Uterus (tissue), 3 donors: ENCODE measurements at regions not wholly inside any gene's neighbourhood (a gene's known extent, or its start where the extent isn't known, plus 50 kb on each side); places are given as distances from the start of the nearest gene placed in this dataset.

Experiments used
- DNase-seq, 2 donors: peaks; one replicate each; pipeline ENCODE4 v3.0.0-alpha.2; 2019 to 2020
- H3K27ac ChIP-seq, 2 donors: fragments of 200-600 bp; sonication (generic); 1 replicate in 1 of 2; 2 replicates in 1 of 2; pipeline ENCODE4 v1.5.1; 2016 to 2018
- H3K27me3 ChIP-seq, 2 donors: fragments of 200-600 bp; sonication (generic); one replicate each; pipeline ENCODE4 v1.5.1; 2018 to 2019; ENCODE audit warnings: control low read depth in 1 of 2
- H3K36me3 ChIP-seq, 2 donors: fragments of 200-600 bp; sonication (generic); one replicate each; pipeline ENCODE4 v1.5.1; 2019; ENCODE audit warnings: control low read depth in 1 of 2
- H3K4me1 ChIP-seq, 2 donors: fragments of 200-600 bp; sonication (generic); one replicate each; pipeline ENCODE4 v1.5.1; 2018 to 2019; ENCODE audit warnings: control low read depth in 1 of 2
- H3K4me3 ChIP-seq, 2 donors: fragments of 200-600 bp; sonication (generic); 1 replicate in 1 of 2; 2 replicates in 1 of 2; pipeline ENCODE4 v1.5.1; 2018 to 2019; ENCODE audit warnings: mild to moderate bottlenecking in 1 of 2
- H3K9me3 ChIP-seq, 2 donors: fragments of 200-600 bp; sonication (generic); one replicate each; pipeline ENCODE4 v1.5.1; 2019; ENCODE audit warnings: control low read depth in 1 of 2
- CTCF ChIP-seq, 4 experiments: fragments of 200-600 bp in 2 of 4; fragments of 450-650 bp in 2 of 4; sonication (generic) in 2 of 4; IDR thresholded peaks; one replicate each; pipeline ENCODE4 v1.5.1; 2016 to 2019; ENCODE audit warnings: antibody characterized with exemption in 4 of 4, mild to moderate bottlenecking in 2 of 4, moderate library complexity in 1 of 4
- POLR2A ChIP-seq, 2 donors: fragments of 450-650 bp; IDR thresholded peaks; one replicate each; pipeline ENCODE4 v1.6.1; 2016; ENCODE audit warnings: antibody characterized with exemption in 2 of 2, mild to moderate bottlenecking in 1 of 2, moderate library complexity in 1 of 2
- intact Hi-C: fragments of 100-400 bp; cut with DNase I; formaldehyde crosslinking; loops from one replicate; pipeline ENCODE4 v1.15.1; 2023; ENCODE audit warnings: low total_unique reads
- donor health status: DM: yes; HTN: yes; CAD: no.

GRCh38 chr13:62035981-62036380 is 620.3 kb upstream of the PCDH20 start:
- TF ChIP-seq POLR2A (IDR thresholded peaks at IDR 0.05) (no peak), CTCF (IDR thresholded peaks at IDR 0.05) (no peak)
- H3K27me3 ChIP-seq, result no peaks in the 10 kb centered on the region
- intact Hi-C loops, result no loop called here
- H3K27ac ChIP-seq, result no peak overlapping the region
- DNase-seq, result no peak
- no peak overlapping the region for H3K4me3 ChIP-seq
- H3K4me1 ChIP-seq, result no peaks in the 10 kb centered on the region
- H3K9me3 ChIP-seq, result no peaks in the 10 kb centered on the region
- H3K36me3 ChIP-seq, result no peaks in the 10 kb centered on the region

GRCh38 chr13:62033934-62034333 is 618.3 kb upstream of the PCDH20 start:
- TF ChIP-seq POLR2A (IDR thresholded peaks at IDR 0.05) (no peak), CTCF (IDR thresholded peaks at IDR 0.05) (no peak)
- Histone ChIP-seq H3K27me3 (no peaks in the 10 kb centered on the region), H3K27ac (no peak overlapping the region), H3K9me3 (no peaks in the 10 kb centered on the region), H3K4me3 (no peak overlapping the region), H3K36me3 (no peaks in the 10 kb centered on the region), H3K4me1 (no peaks in the 10 kb centered on the region)
- intact Hi-C loops, result no loop called here
- no peak for DNase-seq

- H3K4me3 ChIP-seq, result no peak overlapping the region
- H3K27ac ChIP-seq, result no peak overlapping the region
- intact Hi-C loops, result no loop called here
- no peaks in the 10 kb centered on the region for H3K4me1 ChIP-seq
- no peaks in the 10 kb centered on the region for H3K36me3 ChIP-seq
- no peak for DNase-seq
- H3K27me3 ChIP-seq, result no peaks in the 10 kb centered on the region
- H3K9me3 ChIP-seq, result no peaks in the 10 kb centered on the region
- TF ChIP-seq POLR2A (IDR thresholded peaks at IDR 0.05) (no peak), CTCF (IDR thresholded peaks at IDR 0.05) (no peak)
Observed at GRCh38 chr13:62022369-62022768, 606.7 kb upstream of the PCDH20 start.

- H3K36me3 ChIP-seq, result peaks cover 0 to 2% of the 10 kb centered on the region in 2 donors
- no peaks in the 10 kb centered on the region for H3K27me3 ChIP-seq
- intact Hi-C loops, result no loop called here
- no peak for DNase-seq
- H3K4me1 ChIP-seq, result no peaks in the 10 kb centered on the region
- no peak overlapping the region for H3K4me3 ChIP-seq
- H3K27ac ChIP-seq, result no peak overlapping the region
- H3K9me3 ChIP-seq, result no peaks in the 10 kb centered on the region
- TF ChIP-seq POLR2A (IDR thresholded peaks at IDR 0.05) (no peak), CTCF (IDR thresholded peaks at IDR 0.05) (no peak)
Observed at GRCh38 chr13:62019858-62020257, 604.2 kb upstream of the PCDH20 start.

GRCh38 chr13:62014299-62014698 is 598.6 kb upstream of the PCDH20 start:
- H3K27ac ChIP-seq, result no peak overlapping the region
- intact Hi-C loops, result no loop called here
- no peaks in the 10 kb centered on the region for H3K9me3 ChIP-seq
- no peaks in the 10 kb centered on the region for H3K4me1 ChIP-seq
- no peak for DNase-seq
- TF ChIP-seq CTCF (IDR thresholded peaks at IDR 0.05), result no peak
- TF ChIP-seq POLR2A (IDR thresholded peaks at IDR 0.05), result no peak
- H3K4me3 ChIP-seq, result no peak overlapping the region
- H3K27me3 ChIP-seq, result peaks cover 0 to 3% of the 10 kb centered on the region in 2 donors
- peaks cover 0 to 2% of the 10 kb centered on the region in 2 donors for H3K36me3 ChIP-seq
